ENCODE measurements at regions not wholly inside any gene's neighbourhood (a gene's known extent, or its start where the extent isn't known, plus 50 kb on each side); places are given as distances from the start of the nearest gene placed in this dataset.
"Not testable (repeated sequence)": the region's sequence is repeated elsewhere in the genome, so short reads cannot be mapped to it uniquely, and the experiment has no call there.

- DNase-seq = no peak
These were observed 244.1 kb upstream of the MAF start for GRCh38 chr16:79844603-79845002.

GRCh38 chr16:79843631-79844043 is 243.1 kb upstream of the MAF start:
- DNase-seq = no peak

DNA sequence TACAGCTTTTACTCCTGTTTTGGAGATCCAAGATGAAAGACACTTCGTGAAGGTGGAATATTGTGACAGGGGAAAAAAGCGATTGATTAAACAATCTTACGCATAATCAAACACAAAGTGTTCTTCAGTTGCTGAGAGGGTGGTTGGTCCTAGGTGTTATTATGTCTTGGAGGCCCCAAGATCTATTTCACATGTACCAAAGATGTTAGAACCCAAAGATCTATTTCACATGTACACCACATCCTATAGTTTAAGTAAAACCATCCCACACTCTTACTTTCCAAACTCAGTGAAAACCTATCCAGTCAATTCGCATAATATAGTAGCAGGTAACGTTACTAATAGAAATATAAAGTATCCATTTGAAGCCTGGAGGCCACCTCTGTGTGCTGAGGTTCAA is 242.6 kb upstream of the MAF start:
- no peak for DNase-seq

DNA sequence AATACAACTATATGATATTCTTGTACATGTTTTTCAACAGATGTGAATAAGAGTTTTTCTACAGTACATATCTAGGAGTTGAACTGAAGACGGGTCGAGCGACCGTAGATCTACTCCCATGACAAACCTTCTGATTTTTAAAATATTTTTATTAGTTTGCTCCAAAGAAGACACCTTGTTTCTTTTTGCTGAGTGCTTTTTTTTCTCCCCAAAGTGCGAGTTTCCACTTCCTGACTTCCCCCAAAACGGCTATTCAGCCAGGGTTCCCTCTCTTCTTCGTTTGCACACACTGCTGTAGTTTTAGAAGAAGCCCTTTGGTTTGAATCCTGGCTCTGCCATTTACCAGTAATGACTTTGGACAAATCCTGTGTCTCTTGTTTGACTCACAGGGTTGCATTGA is 241.7 kb upstream of the MAF start:
- no peak for DNase-seq

- DNase-seq = no peak
These were observed 239.2 kb upstream of the MAF start for GRCh38 chr16:79839466-79840341.

- DNase-seq = no peak
These were observed 238.1 kb upstream of the MAF start for GRCh38 chr16:79838496-79839259.

DNA sequence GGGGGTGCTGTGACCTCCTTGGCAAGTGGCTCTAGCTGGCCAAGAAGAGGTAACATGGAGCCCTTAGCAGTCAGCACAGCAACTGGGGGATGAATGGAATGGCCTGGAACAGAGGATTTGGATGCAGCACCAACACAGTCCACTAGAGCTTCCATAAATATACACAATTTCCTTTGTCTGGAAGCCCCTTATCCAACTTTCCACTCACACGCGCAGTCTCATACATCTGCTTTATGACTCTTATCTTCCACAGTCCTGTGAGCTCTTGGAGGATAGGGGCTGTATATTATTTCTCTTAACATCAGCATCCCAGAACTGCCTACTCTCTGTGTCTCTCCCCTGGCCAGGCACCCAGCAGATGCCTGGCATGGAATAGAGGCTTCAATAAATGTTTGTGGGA is 235.6 kb upstream of the MAF start:
- no peak for DNase-seq

GRCh38 chr16:79835194-79835593 is 234.7 kb upstream of the MAF start:
- DNase-seq = no peak

DNA sequence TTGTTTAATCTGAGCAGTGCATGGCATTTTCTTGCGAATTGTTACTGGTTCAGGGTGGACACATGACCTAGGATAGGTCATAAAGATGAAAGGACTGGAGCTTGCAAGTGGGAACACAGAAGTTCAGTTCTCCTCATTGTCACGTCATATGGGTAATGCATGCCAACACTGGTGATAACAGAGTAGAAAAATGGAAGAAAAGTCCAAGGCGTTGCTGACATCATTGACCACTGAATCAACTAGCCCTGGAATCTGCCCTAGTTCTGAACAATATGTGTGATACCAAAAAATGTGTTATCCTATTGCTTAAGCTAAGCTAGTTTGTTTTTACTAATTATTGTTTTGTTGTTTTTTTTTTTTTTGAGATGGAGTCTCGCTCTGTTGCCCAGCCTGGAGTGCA is 234.2 kb upstream of the MAF start:
- no peak for DNase-seq

- DNase-seq = not testable (repeated sequence)
These were observed 233.5 kb upstream of the MAF start for GRCh38 chr16:79834003-79834402.

DNA sequence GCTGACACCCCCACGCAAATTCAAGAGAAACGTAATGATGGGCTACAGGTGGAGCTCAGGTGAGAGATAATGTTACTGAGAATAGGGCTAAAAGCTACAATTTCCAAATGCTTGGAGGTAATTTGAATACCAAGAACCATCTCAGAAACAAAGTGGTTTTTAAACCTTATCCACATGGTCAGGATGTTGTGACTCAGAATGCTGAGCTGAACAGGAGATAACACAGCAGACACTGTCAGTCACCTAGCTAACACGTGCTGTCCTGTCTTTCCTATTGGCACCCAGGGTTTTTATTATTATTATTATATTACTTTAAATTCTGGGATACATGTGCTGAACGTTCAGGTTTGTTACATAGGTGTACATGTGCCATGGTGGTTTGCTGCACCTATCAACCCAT is 233.0 kb upstream of the MAF start:
- no peak for DNase-seq

GRCh38 chr16:79826732-79827475 is 226.4 kb upstream of the MAF start:
- DNase-seq = no peak

GRCh38 chr16:79825002-79825401 is 224.5 kb upstream of the MAF start:
- no peak for DNase-seq

GRCh38 chr16:79823639-79824038 is 223.1 kb upstream of the MAF start:
- no peak for DNase-seq

- DNase-seq = peak; percentile 71
These were observed 221.4 kb upstream of the MAF start for GRCh38 chr16:79821911-79822310.

GRCh38 chr16:79816081-79816497 is 215.6 kb upstream of the MAF start:
- DNase-seq = no peak

DNA sequence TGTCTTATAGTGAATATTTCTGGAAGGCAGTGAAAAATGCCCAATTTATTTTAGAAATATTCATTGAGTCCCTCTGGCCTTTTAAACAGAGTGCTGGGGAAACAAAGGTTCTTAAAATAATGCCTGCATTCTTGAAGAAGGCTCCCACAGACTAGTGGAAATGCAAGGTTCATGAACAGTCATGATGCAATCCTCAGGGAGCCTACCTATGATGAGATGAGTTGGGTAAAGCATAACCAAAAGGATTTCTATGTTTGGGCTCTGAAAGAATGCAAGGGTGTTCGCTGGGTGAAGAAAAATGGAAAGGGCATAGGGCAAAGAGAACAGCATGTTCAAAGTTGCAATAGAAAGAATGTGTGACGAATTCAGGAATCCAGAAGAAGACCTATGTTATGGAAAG is 214.5 kb upstream of the MAF start:
- no peak for DNase-seq

DNA sequence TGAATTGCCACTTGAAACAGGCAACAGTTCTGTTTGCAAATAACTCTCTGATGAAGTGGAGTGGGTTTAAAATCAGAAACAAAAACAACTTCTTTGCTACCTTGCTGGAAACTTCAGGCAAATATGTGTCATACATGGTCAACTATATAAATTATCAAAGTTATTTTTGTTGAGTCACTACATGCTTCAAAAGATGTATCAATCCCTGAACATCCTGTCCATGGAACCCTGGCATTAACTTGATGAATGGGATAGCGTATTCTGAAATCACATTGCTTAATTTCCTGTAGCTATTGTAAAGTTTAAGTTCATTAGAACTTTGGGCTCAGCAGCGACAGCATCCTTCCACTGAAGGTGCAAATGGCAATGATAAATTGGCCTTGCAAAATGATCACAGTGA is 213.6 kb upstream of the MAF start:
- no peak for DNase-seq

- DNase-seq = no peak
These were observed 211.0 kb upstream of the MAF start for GRCh38 chr16:79811541-79811940.

DNA sequence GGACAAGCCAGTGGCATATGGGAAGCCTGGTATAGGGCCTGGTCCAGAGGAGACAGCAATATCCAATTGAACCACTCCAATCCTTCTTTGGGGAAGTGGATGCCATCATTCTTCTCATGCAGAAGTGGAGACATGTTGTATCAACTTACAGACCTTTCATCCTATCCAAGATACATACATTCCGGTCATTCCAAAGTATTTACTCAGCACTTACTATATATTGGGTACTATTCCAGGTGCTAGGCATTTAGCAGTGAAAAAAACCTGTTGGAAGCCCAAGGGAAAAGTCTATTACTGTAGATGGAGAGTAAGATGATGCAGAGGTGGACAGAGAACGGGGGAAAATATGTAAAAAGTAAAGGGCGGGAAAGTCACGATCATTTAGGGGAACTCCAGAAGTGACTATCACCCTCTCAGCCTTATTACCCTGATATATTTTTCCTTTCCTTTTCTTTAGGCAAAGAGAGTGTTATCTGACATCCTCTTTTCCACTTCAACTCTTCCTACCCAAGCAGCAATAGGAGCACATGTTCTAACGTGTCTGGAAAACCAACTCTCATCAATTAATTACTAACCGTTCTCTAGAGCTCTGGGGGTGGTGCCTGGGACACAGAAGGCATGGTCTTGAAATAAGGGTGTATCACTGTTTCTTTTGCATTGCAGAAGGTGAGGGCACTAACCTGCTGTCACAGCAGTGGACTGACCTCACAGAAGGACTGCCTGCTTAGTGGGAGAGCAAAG is 210.1 kb upstream of the MAF start:
- no peak for DNase-seq

- DNase-seq = no peak
These were observed 208.8 kb upstream of the MAF start for GRCh38 chr16:79809376-79809775.

DNA sequence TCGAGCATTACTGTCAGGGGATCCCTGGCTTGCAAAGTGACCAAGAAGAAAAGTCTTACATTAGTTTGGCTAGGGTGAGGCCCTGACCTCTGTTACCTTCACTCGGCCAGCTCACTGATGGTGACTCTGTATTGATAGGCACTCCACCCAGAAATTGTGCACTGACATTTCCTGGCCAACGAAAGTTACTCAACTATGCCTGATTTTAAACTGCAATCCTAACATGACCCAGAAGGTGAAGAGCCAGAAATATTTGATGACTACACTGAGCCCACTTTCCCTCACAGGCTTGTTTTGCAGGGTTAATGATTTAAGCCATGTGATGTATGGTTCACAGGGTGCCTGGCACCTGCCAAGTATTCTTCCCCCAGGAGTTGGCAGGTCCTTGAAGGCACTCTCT is 208.2 kb upstream of the MAF start:
- no peak for DNase-seq

DNA sequence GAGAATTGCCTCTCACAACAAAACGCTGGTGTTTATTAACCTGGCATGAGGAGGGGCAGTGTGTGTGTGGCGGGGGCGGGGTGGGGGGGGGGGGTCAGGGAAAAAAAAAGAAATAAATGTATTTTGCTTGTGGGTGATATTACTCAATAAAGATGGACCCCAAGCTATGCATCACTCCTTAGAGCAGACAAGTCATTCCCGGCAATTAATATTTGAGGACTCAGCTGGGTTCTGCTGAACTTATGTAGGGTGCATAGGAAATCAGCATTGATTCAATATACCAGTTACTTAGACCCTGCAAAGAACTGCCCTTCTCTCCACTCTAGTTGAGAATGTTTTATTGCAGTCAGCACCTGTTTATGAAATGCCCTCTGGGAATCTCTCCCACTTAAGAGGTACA is 206.2 kb upstream of the MAF start:
- DNase-seq = no peak
